Esophagus muscularis mucosa (tissue), 4 donors: ENCODE measurements at regions not wholly inside any gene's neighbourhood (a gene's known extent, or its start where the extent isn't known, plus 50 kb on each side); places are given as distances from the start of the nearest gene placed in this dataset.

Experiments used
- DNase-seq: peaks from one replicate; pipeline ENCODE4 v3.0.0-alpha.2; 2017; ENCODE audit errors: extremely low spot score
- H3K27ac ChIP-seq, 4 donors: fragments of 200-600 bp; sonication (generic); replicated peaks in 1 of 4; 1 replicate in 3 of 4; 2 replicates in 1 of 4; pipeline ENCODE4 v1.5.1; 2016 to 2019; ENCODE audit warnings: mild to moderate bottlenecking in 1 of 4
- H3K27me3 ChIP-seq, 4 donors: fragments of 200-600 bp; sonication (generic); one replicate each; pipeline versions ENCODE4 v1.5.1 to v1.6.0; 2016 to 2019
- H3K36me3 ChIP-seq, 4 donors: fragments of 200-600 bp; sonication (generic); one replicate each; pipeline ENCODE4 v1.5.1; 2016 to 2019
- H3K4me1 ChIP-seq, 4 donors: fragments of 200-600 bp; sonication (generic); one replicate each; pipeline ENCODE4 v1.5.1; 2016 to 2019
- H3K4me3 ChIP-seq, 4 donors: fragments of 200-600 bp; sonication (generic); 1 replicate in 2 of 4; 2 replicates in 2 of 4; pipeline ENCODE4 v1.5.1; 2016 to 2019; ENCODE audit warnings: mild to moderate bottlenecking in 4 of 4, moderate library complexity in 1 of 4
- H3K9me3 ChIP-seq, 4 donors: fragments of 200-600 bp; sonication (generic); 1 replicate in 3 of 4; 2 replicates in 1 of 4; pipeline ENCODE4 v1.5.1; 2016 to 2019
- EP300 ChIP-seq: sonication (generic); formaldehyde crosslinking; IDR thresholded peaks from one replicate; pipeline ENCODE4 v1.6.1; 2017; ENCODE audit warnings: antibody characterized with exemption
- POLR2A ChIP-seq: fragments of 450-650 bp; IDR thresholded peaks from one replicate; pipeline ENCODE4 v1.6.1; 2017; ENCODE audit warnings: antibody characterized with exemption, moderate library complexity, mild to moderate bottlenecking, low read depth
- POLR2AphosphoS5 ChIP-seq, 2 donors: sonication (generic); formaldehyde crosslinking; IDR thresholded peaks; one replicate each; pipeline ENCODE4 v1.6.1; 2017; ENCODE audit warnings: antibody characterized with exemption in 2 of 2
- WGBS: methylation state at CpG from one replicate; pipeline ENCODE4 v1.1.5; 2018; 5-methylcytosine and 5-hydroxymethylcytosine counted together
- intact Hi-C: fragments of 100-400 bp; cut with DNase I; formaldehyde crosslinking; loops from one replicate; pipeline ENCODE4 v1.15.1; 2023
- TF ChIP-seq, protein P1 (sequence below), 3 experiments: fragments of 200-600 bp in 2 of 3; fragments of 450-650 bp in 1 of 3; sonication (generic) in 2 of 3; IDR thresholded peaks; one replicate each; pipeline ENCODE4 v1.5.1; 2017 to 2019; ENCODE audit warnings: antibody characterized with exemption in 3 of 3, mild to moderate bottlenecking in 2 of 3, moderate library complexity in 1 of 3

GRCh38 chr17:33981711-33982601 lies 273.1 kb upstream of the CCL2 start:
- 62% methylated on average over 6 of the region's 6 CpGs for WGBS

GRCh38 chr17:33982909-33983308 lies 272.2 kb upstream of the CCL2 start:
- peaks cover 0 to 3% (median 0%) of the 10 kb centered on the region in 4 donors for H3K4me1 ChIP-seq
- no peak for DNase-seq
- H3K9me3 ChIP-seq: no peaks in the 10 kb centered on the region
- H3K27ac ChIP-seq: no peak overlapping the region
- no peaks in the 10 kb centered on the region for H3K36me3 ChIP-seq
- TF ChIP-seq POLR2AphosphoS5 (IDR thresholded peaks at IDR 0.05): no peak
- TF ChIP-seq, protein P1, sequence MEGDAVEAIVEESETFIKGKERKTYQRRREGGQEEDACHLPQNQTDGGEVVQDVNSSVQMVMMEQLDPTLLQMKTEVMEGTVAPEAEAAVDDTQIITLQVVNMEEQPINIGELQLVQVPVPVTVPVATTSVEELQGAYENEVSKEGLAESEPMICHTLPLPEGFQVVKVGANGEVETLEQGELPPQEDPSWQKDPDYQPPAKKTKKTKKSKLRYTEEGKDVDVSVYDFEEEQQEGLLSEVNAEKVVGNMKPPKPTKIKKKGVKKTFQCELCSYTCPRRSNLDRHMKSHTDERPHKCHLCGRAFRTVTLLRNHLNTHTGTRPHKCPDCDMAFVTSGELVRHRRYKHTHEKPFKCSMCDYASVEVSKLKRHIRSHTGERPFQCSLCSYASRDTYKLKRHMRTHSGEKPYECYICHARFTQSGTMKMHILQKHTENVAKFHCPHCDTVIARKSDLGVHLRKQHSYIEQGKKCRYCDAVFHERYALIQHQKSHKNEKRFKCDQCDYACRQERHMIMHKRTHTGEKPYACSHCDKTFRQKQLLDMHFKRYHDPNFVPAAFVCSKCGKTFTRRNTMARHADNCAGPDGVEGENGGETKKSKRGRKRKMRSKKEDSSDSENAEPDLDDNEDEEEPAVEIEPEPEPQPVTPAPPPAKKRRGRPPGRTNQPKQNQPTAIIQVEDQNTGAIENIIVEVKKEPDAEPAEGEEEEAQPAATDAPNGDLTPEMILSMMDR (IDR thresholded peaks at IDR 0.05): no peak
- H3K27me3 ChIP-seq: peaks cover 0 to 6% (median 0%) of the 10 kb centered on the region in 4 donors
- H3K4me3 ChIP-seq: no peak overlapping the region
- intact Hi-C loops: no loop called here

More at GRCh38 chr17:33981711-33982601, 273.1 kb upstream of the CCL2 start:
- H3K27ac ChIP-seq: no peak overlapping the region
- no peak overlapping the region for H3K4me3 ChIP-seq
- DNase-seq: no peak
- no peaks in the 10 kb centered on the region for H3K9me3 ChIP-seq
- H3K36me3 ChIP-seq: no peaks in the 10 kb centered on the region
- H3K27me3 ChIP-seq: peaks cover 0 to 13% (median 0%) of the 10 kb centered on the region in 4 donors
- no peak for TF ChIP-seq POLR2A
- no peak for TF ChIP-seq POLR2AphosphoS5 (IDR thresholded peaks at IDR 0.05)
- no peak for TF ChIP-seq EP300
- TF ChIP-seq, protein P1 (IDR thresholded peaks at IDR 0.05): no peak
- peaks cover 0 to 3% (median 0%) of the 10 kb centered on the region in 4 donors for H3K4me1 ChIP-seq
- intact Hi-C loops: no loop called here

DNA sequence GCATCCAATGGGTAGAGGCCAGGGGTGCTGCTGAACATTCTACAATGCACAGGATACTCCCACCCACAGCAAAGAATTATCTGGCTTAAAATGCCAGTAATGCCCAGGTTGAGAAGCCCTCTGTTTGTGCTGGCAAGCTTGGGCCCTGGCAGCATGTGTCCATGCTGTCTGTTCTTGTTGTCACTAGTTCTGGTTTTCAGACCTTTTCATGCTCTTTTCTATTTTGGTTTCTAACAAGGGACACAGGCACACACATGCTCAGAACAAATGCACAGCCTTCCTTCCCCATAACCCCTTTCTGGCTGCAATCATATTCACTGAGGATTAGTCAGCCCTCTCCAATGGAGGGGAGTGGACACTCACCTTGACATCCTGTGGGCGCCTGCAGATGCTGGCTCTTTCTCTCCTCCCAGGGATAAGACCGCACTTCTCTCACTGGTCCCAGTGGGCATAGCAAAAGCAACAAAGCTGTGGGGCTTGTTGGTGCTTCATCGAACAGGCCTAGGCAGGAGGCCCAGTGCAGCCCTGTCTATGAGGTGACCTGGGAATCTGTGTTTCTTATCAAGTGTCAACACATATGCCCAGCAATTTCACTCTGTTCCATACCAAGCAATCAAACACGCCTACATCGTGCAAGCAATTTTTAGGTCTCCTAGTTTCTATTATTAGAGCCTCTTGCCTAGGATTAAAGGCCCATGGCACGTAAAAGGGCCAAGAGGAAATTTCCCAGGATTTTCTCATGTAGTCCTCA lies 271.1 kb upstream of the CCL2 start:
- whole genome bisulfite sequencing: 76% methylated on average over 6 of the region's 6 CpGs
- Histone ChIP-seq H3K27me3 (peaks cover 0 to 9% (median 0%) of the 10 kb centered on the region in 4 donors), H3K9me3 (no peaks in the 10 kb centered on the region), H3K36me3 (no peaks in the 10 kb centered on the region), H3K4me3 (no peak overlapping the region), H3K4me1 (peaks cover 0 to 3% (median 0%) of the 10 kb centered on the region in 4 donors), H3K27ac (no peak overlapping the region)
- intact Hi-C loops: no loop called here
- no peak for DNase-seq
- TF ChIP-seq EP300 (no peak), POLR2A (no peak), POLR2AphosphoS5 (IDR thresholded peaks at IDR 0.05) (no peak)

GRCh38 chr17:33986088-33986487 lies 269.0 kb upstream of the CCL2 start:
- no peak for TF ChIP-seq POLR2AphosphoS5 (IDR thresholded peaks at IDR 0.05)
- TF ChIP-seq, protein P1 (IDR thresholded peaks at IDR 0.05): no peak
- TF ChIP-seq POLR2A: no peak
- TF ChIP-seq EP300: no peak
- 0% methylated on average over 1 of the region's 1 CpG for WGBS
- no peak for DNase-seq
- no peak overlapping the region for H3K27ac ChIP-seq
- H3K4me1 ChIP-seq: peaks cover 0 to 3% (median 0%) of the 10 kb centered on the region in 4 donors
- peaks cover 0 to 11% (median 0%) of the 10 kb centered on the region in 4 donors for H3K27me3 ChIP-seq
- H3K4me3 ChIP-seq: no peak overlapping the region
- no peaks in the 10 kb centered on the region for H3K36me3 ChIP-seq
- H3K9me3 ChIP-seq: no peaks in the 10 kb centered on the region
- intact Hi-C loops: no loop called here

DNA sequence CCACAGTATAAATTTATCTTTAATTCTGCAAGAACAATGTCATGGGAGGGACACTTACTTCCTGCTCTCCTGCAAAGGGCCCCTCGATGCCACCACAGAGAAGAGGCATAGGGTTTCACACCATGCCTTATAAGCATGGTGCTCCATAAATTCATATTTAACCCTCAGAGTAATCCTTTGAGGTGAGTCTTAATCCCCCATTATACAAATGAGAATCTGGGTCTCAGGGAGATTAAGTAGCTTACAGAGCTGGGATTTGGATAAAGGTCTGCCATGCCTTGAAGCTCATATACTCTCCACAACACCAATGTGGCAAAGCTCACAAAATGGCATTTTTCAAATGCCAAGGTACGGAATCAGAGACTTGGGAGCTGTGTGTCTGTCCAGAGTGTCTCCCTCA lies 268.5 kb upstream of the CCL2 start:
- Histone ChIP-seq H3K4me3 (no peak overlapping the region), H3K9me3 (no peaks in the 10 kb centered on the region), H3K27me3 (peaks cover 0 to 11% (median 0%) of the 10 kb centered on the region in 4 donors), H3K27ac (no peak overlapping the region), H3K4me1 (peaks cover 0 to 3% (median 0%) of the 10 kb centered on the region in 4 donors), H3K36me3 (no peaks in the 10 kb centered on the region)
- 73% methylated on average over 2 of the region's 2 CpGs for WGBS
- TF ChIP-seq, protein P1 (IDR thresholded peaks at IDR 0.05): no peak
- TF ChIP-seq POLR2AphosphoS5 (IDR thresholded peaks at IDR 0.05) (no peak), EP300 (no peak), POLR2A (no peak)
- intact Hi-C loops: no loop called here
- no peak for DNase-seq
